K562 (cell line): ENCODE measurements at regions not wholly inside any gene's neighbourhood (a gene's known extent, or its start where the extent isn't known, plus 50 kb on each side); places are given as distances from the start of the nearest gene placed in this dataset.

Experiments
- ATAC-seq: fragments of 200-7000 bp; cut with Tn5 transposase; 3 replicates; pipeline ENCODE4 v1.9.1; 2020; ENCODE audit warnings: moderate library complexity
- BruUV-seq: library from RNA; stranded (reverse); fragments of 400-500 nt; replicated peaks from 2 replicates; lab custom pipeline; 2021; lab: Mats Ljungman, UMichigan
- CTCF ChIA-PET: fragments of 300-600 bp; formaldehyde crosslinking; extraction: SDS; loops from one replicate; lab custom pipeline; 2021; ENCODE audit warnings: low intra/inter-chr PET ratio; lab: Yijun Ruan, JAX
- POLR2A ChIA-PET: fragments of 300-600, 350-650 bp; sonication (Branson Sonifier 250); formaldehyde crosslinking; extraction: SDS; loops from one replicate; lab custom pipeline; 2021; ENCODE audit warnings: antibody characterized with exemption, inconsistent platforms; lab: Yijun Ruan, JAX
- DNase-seq, 4 experiments: peaks; one replicate each; pipeline versions ENCODE4 v3.0.0 to v3.0.0-alpha.2; 2011 to 2018; ENCODE audit warnings: low spot score in 3 of 4, mixed read lengths in 3 of 4; ENCODE audit errors: extremely low read depth in 1 of 4
- FAIRE-seq: peaks from 2 replicates; lab custom pipeline; 2011; peaks lifted over from hg19 to GRCh38; lab: Jason Lieb, UNC
- H2AFZ ChIP-seq: 2 replicates; pipeline ENCODE4 v1.6.0; 2011; ENCODE audit warnings: low read depth, low read length, control low read depth, inconsistent platforms
- H3K27ac ChIP-seq: fragments of 200-600 bp; 3 replicates; pipeline ENCODE4 v1.8.0; 2011; ENCODE audit warnings: low read depth, mild to moderate bottlenecking, control low read depth, inconsistent platforms, low read length, moderate library complexity, mixed read lengths; ENCODE audit errors: extremely low read depth
- H3K27me3 ChIP-seq, 2 experiments: fragments of 300-600 bp in 1 of 2; 2 replicates in 1 of 2; 3 replicates in 1 of 2; pipeline versions ENCODE4 v1.6.0 to v1.8.0; 2011; ENCODE audit warnings: inconsistent platforms in 2 of 2, low read length in 2 of 2, mild to moderate bottlenecking in 1 of 2, mixed read lengths in 1 of 2, moderate library complexity in 1 of 2; ENCODE audit not compliant: control insufficient read depth in 2 of 2, insufficient read depth in 2 of 2
- H3K36me3 ChIP-seq: fragments of 300-600 bp; 3 replicates; pipeline ENCODE4 v1.8.0; 2011; ENCODE audit warnings: mild to moderate bottlenecking, low read length, inconsistent platforms; ENCODE audit not compliant: control insufficient read depth, insufficient read depth
- H3K4me1 ChIP-seq, 2 experiments: fragments of 200-600 bp in 1 of 2; replicated peaks in 1 of 2; 2 replicates in 1 of 2; 3 replicates in 1 of 2; pipeline versions ENCODE4 v1.5.1 to v1.8.0; 2011; ENCODE audit warnings: inconsistent platforms in 2 of 2, low read length in 2 of 2, mild to moderate bottlenecking in 1 of 2, mixed read lengths in 1 of 2, moderate library complexity in 1 of 2; ENCODE audit not compliant: control insufficient read depth in 2 of 2, insufficient read depth in 2 of 2
- H3K4me2 ChIP-seq: 2 replicates; pipeline ENCODE4 v1.6.1; 2011; ENCODE audit warnings: low read length, control low read depth, inconsistent platforms, mixed read lengths; ENCODE audit not compliant: insufficient read depth
- H3K4me3 ChIP-seq: fragments of 200-600 bp; sonication (generic), shearing (Covaris generic); 2 replicates; pipeline ENCODE4 v1.5.1; 2016; ENCODE audit warnings: control low read depth, inconsistent platforms
- H3K79me2 ChIP-seq: fragments of 200-600 bp; 3 replicates; pipeline ENCODE4 v1.8.0; 2011; ENCODE audit warnings: low read length, inconsistent platforms; ENCODE audit not compliant: control insufficient read depth, insufficient read depth
- H3K9ac ChIP-seq, 2 experiments: 2 replicates each; pipeline versions ENCODE4 v1.6.0 to v1.6.1; 2011; ENCODE audit warnings: low read depth in 2 of 2, low read length in 2 of 2, control low read depth in 1 of 2, inconsistent platforms in 1 of 2, mild to moderate bottlenecking in 1 of 2, mixed read lengths in 1 of 2; ENCODE audit not compliant: insufficient read depth in 1 of 2
- H3K9me1 ChIP-seq: one replicate; pipeline ENCODE4 v1.6.0; 2011; ENCODE audit warnings: inconsistent platforms, mild to moderate bottlenecking, low read length, moderate library complexity; ENCODE audit not compliant: control insufficient read depth, insufficient read depth
- H3K9me3 ChIP-seq: replicated peaks from 2 replicates; pipeline ENCODE4 v1.5.1; 2011; ENCODE audit warnings: low read depth, low read length, inconsistent platforms; ENCODE audit not compliant: control insufficient read depth, insufficient read depth
- H4K20me1 ChIP-seq: replicated peaks from 2 replicates; pipeline ENCODE4 v1.6.1; 2011; ENCODE audit warnings: low read length, inconsistent platforms, mixed read lengths; ENCODE audit not compliant: control insufficient read depth, insufficient read depth
- EWSR1 ChIP-seq: fragments of 450-650 bp; IDR thresholded peaks from 2 replicates; pipeline ENCODE4 v1.6.1; 2018; ENCODE audit warnings: borderline replicate concordance, mild to moderate bottlenecking, low read depth, moderate library complexity; ENCODE audit not compliant: partially characterized antibody
- GATA2 ChIP-seq: sonication (generic); formaldehyde crosslinking; IDR thresholded peaks from 2 replicates; pipeline ENCODE4 v1.4.0; 2020; ENCODE audit warnings: mild to moderate bottlenecking, missing genetic modification reagents
- MCM2 ChIP-seq: fragments of 450-650 bp; IDR thresholded peaks from 2 replicates; pipeline ENCODE4 v1.6.1; 2017; ENCODE audit warnings: low read depth, mild to moderate bottlenecking
- YY1 ChIP-seq, 3 experiments: IDR thresholded peaks; 2 replicates each; pipeline ENCODE4 v1.6.1; 2011; ENCODE audit warnings: low read length in 2 of 3, mild to moderate bottlenecking in 2 of 3, moderate library complexity in 2 of 3, borderline replicate concordance in 1 of 3, control low read depth in 1 of 3, low read depth in 1 of 3; ENCODE audit not compliant: insufficient read depth in 3 of 3, insufficient replicate concordance in 2 of 3, control insufficient read depth in 1 of 3, insufficient read length in 1 of 3; ENCODE audit errors: extremely low read depth in 1 of 3
- WGBS: fragments of 100-300 bp; shearing (Covaris generic); methylation state at CpG from one replicate; pipeline ENCODE4 v1.1.6; 2016; ENCODE audit warnings: low coverage, mixed read lengths; ENCODE audit not compliant: insufficient coverage; ENCODE audit errors: missing lambda C conversion rate; 5-methylcytosine and 5-hydroxymethylcytosine counted together
- in situ Hi-C: fragments of 300-500 bp; cut with MboI; formaldehyde crosslinking; loops from 4 replicates; pipeline ENCODE4 v1.15.0; 2018; ENCODE audit warnings: inconsistent platforms, mixed read lengths
- intact Hi-C: fragments of 100-400 bp; cut with micrococcal nuclease; formaldehyde crosslinking; loops from 2 replicates; pipeline ENCODE4 v1.14.2; 2022
- TF ChIP-seq, protein P1 (sequence below): fragments of 450-650 bp; formaldehyde crosslinking; IDR thresholded peaks from 2 replicates; pipeline ENCODE4 v1.4.0; 2022; ENCODE audit warnings: mild to moderate bottlenecking, moderate library complexity

DNA sequence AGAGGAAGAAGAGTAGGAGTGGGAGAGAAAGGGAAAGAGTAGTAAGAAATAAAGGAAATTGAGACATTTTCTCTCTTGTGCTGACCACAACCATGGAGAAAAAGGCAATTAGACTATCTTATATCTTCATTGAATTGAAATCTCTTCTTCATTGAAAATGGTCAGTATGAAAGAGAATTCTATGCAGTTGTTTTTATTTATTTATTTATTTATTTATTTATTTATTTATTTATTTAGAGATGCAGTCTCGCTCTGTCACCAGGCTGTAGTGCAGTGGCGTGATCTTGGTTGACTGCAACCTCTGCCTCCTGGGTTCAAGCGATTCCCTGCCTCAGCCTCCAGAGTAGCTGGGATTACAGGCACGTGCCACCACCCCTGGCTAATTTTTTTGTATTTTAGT, 447.1 kb downstream of the PTPRC start:
- Histone ChIP-seq H3K4me2 (no peak overlapping the region), H3K27me3 (no peaks in the 10 kb centered on the region), H4K20me1 (no peaks in the 10 kb centered on the region), H3K27ac (no peak overlapping the region), H3K9ac (no peak overlapping the region), H3K9me3 (no peaks in the 10 kb centered on the region; the same call in 1 of the 2 replicates), H3K36me3 (no peaks in the 10 kb centered on the region), H3K9me1 (no peaks in the 10 kb centered on the region), H3K4me1 (no peaks in the 10 kb centered on the region), H3K79me2 (no peaks in the 10 kb centered on the region), H3K4me3 (no peak overlapping the region), H2AFZ (no peak overlapping the region)
- in situ Hi-C loops (no loop called here), intact Hi-C loops (no loop called here)
- BruUV-seq = no TSS peak
- ATAC-seq (no peak), DNase-seq (no peak), FAIRE-seq (no peak)
- WGBS = 0% methylated on average over 4 of the region's 4 CpGs
- POLR2A ChIA-PET = no interaction called here
- CTCF ChIA-PET = no interaction called here
- no peak for TF ChIP-seq GATA2 (CRISPR knock-in tag)
- TF ChIP-seq, protein P1, sequence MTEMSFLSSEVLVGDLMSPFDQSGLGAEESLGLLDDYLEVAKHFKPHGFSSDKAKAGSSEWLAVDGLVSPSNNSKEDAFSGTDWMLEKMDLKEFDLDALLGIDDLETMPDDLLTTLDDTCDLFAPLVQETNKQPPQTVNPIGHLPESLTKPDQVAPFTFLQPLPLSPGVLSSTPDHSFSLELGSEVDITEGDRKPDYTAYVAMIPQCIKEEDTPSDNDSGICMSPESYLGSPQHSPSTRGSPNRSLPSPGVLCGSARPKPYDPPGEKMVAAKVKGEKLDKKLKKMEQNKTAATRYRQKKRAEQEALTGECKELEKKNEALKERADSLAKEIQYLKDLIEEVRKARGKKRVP (CRISPR knock-in tag) = no peak
- no peak for TF ChIP-seq YY1 (IDR thresholded peaks at IDR 0.05; ENCODE audit: borderline replicate concordance in 1 of 3, control insufficient read depth in 1 of 3, extremely low read depth in 1 of 3, insufficient read depth in 3 of 3, insufficient read length in 1 of 3, insufficient replicate concordance in 2 of 3, low read depth in 1 of 3, low read length in 2 of 3)
- TF ChIP-seq EWSR1 = no peak
- no peak for TF ChIP-seq MCM2
